H1 (cell line): ENCODE measurements at regions not wholly inside any gene's neighbourhood (a gene's known extent, or its start where the extent isn't known, plus 50 kb on each side); places are given as distances from the start of the nearest gene placed in this dataset.

Experiments used
- CTCF ChIA-PET: fragments of 300-600 bp; sonication (Branson Sonifier 250); formaldehyde crosslinking; loops from one replicate; lab custom pipeline; 2021; ENCODE audit not compliant: partially characterized antibody; lab: Charles Lee
- POLR2A ChIA-PET: fragments of 300-600 bp; sonication (Branson Sonifier 250); formaldehyde crosslinking; loops from one replicate; lab custom pipeline; 2021; ENCODE audit warnings: inconsistent platforms; ENCODE audit not compliant: partially characterized antibody; lab: Charles Lee
- DNase-seq, 2 experiments: peaks; one replicate each; pipeline versions ENCODE4 v3.0.0 to v3.0.0-alpha.2; 2010 to 2022; ENCODE audit warnings: low spot score in 2 of 2, low read depth in 1 of 2, mixed read lengths in 1 of 2
- FAIRE-seq: peaks from 2 replicates; lab custom pipeline; 2011; peaks lifted over from hg19 to GRCh38; lab: Jason Lieb, UNC
- H2AFZ ChIP-seq: 2 replicates; pipeline ENCODE4 v1.8.1; 2012; ENCODE audit warnings: low read length, inconsistent platforms
- H2AK5ac ChIP-seq: 2 replicates; pipeline ENCODE4 v1.6.1; 2013; ENCODE audit warnings: low read depth, low read length
- H2BK120ac ChIP-seq: replicated peaks from 2 replicates; pipeline ENCODE3; 2013; ENCODE audit warnings: low read depth, low read length, inconsistent platforms
- H2BK12ac ChIP-seq: 2 replicates; pipeline ENCODE4 v1.6.1; 2013; ENCODE audit warnings: low read depth, low read length
- H2BK15ac ChIP-seq: 2 replicates; pipeline ENCODE4 v1.6.1; 2013; ENCODE audit warnings: low read length
- H2BK20ac ChIP-seq: 2 replicates; pipeline ENCODE4 v1.6.1; 2013; ENCODE audit warnings: low read length
- H2BK5ac ChIP-seq: 2 replicates; pipeline ENCODE4 v1.6.1; 2013; ENCODE audit warnings: low read depth, low read length
- H3K14ac ChIP-seq: 2 replicates; pipeline ENCODE4 v1.6.1; 2013; ENCODE audit warnings: inconsistent platforms; ENCODE audit not compliant: insufficient read length
- H3K18ac ChIP-seq: 2 replicates; pipeline ENCODE4 v1.6.1; 2013; ENCODE audit warnings: low read length; ENCODE audit errors: extremely low read depth
- H3K23ac ChIP-seq: 2 replicates; pipeline ENCODE4 v1.6.1; 2013; ENCODE audit warnings: inconsistent platforms; ENCODE audit not compliant: insufficient read length
- H3K23me2 ChIP-seq: 2 replicates; pipeline ENCODE4 v1.6.1; 2013; ENCODE audit warnings: low read depth, low read length
- H3K27ac ChIP-seq: 2 replicates; pipeline ENCODE4 v1.6.1; 2011; ENCODE audit warnings: low read depth, low read length, inconsistent platforms
- H3K27me3 ChIP-seq, 4 experiments: replicated peaks in 1 of 4; 1 replicate in 1 of 4; 2 replicates in 3 of 4; pipeline versions ENCODE4 v1.6.1 to v1.8.1; 2011 to 2013; ENCODE audit warnings: low read length in 3 of 4, mild to moderate bottlenecking in 3 of 4, inconsistent platforms in 2 of 4, mixed read lengths in 2 of 4, moderate library complexity in 1 of 4; ENCODE audit not compliant: control insufficient read depth in 3 of 4, insufficient read depth in 3 of 4; ENCODE audit errors: extremely low read depth in 1 of 4
- H3K36me3 ChIP-seq, 4 experiments: 2 replicates each; pipeline versions ENCODE4 v1.6.1 to v1.8.1; 2011 to 2013; ENCODE audit warnings: mild to moderate bottlenecking in 4 of 4, low read length in 3 of 4, moderate library complexity in 2 of 4, control low read depth in 1 of 4, inconsistent platforms in 1 of 4; ENCODE audit not compliant: insufficient read depth in 4 of 4, control insufficient read depth in 2 of 4
- H3K4ac ChIP-seq: replicated peaks from 2 replicates; pipeline ENCODE3; 2013; ENCODE audit warnings: low read length, low read depth, mixed read lengths, inconsistent platforms; ENCODE audit not compliant: insufficient read length
- H3K4me1 ChIP-seq, 4 experiments: replicated peaks in 1 of 4; 1 replicate in 1 of 4; 2 replicates in 3 of 4; pipeline versions ENCODE4 v1.6.1 to v1.8.1; 2011 to 2013; ENCODE audit warnings: low read length in 3 of 4, inconsistent platforms in 2 of 4, mixed read lengths in 1 of 4; ENCODE audit not compliant: insufficient read depth in 4 of 4, control insufficient read depth in 3 of 4
- H3K4me2 ChIP-seq, 2 experiments: 2 replicates each; pipeline versions ENCODE4 v1.6.1 to v1.8.1; 2011 to 2013; ENCODE audit warnings: low read depth in 2 of 2, low read length in 2 of 2, control low read depth in 1 of 2, inconsistent platforms in 1 of 2, mild to moderate bottlenecking in 1 of 2; ENCODE audit not compliant: insufficient read depth in 1 of 2
- H3K4me3 ChIP-seq, 4 experiments: fragments of 200-600, 300-600 bp in 1 of 4; sonication (generic), shearing (Covaris generic), sonication (Bioruptor Twin) in 1 of 4; 2 replicates each; pipeline versions ENCODE4 v1.5.1 to v1.8.1; 2011 to 2016; ENCODE audit warnings: low read length in 4 of 4, low read depth in 3 of 4, control low read depth in 2 of 4, inconsistent platforms in 2 of 4, mild to moderate bottlenecking in 2 of 4, mixed read lengths in 1 of 4, moderate library complexity in 1 of 4; ENCODE audit not compliant: insufficient read depth in 2 of 4; ENCODE audit errors: extremely low read depth in 1 of 4
- H3K56ac ChIP-seq: replicated peaks from 2 replicates; pipeline ENCODE3; 2013; ENCODE audit warnings: low read depth, mild to moderate bottlenecking, mixed read lengths, low read length, inconsistent platforms; ENCODE audit not compliant: insufficient read length
- H3K79me1 ChIP-seq: 2 replicates; pipeline ENCODE4 v1.6.1; 2013; ENCODE audit warnings: low read depth, low read length, control low read depth
- H3K79me2 ChIP-seq, 2 experiments: 2 replicates each; pipeline versions ENCODE4 v1.6.1 to v1.8.1; 2012 to 2013; ENCODE audit warnings: low read length in 2 of 2, mild to moderate bottlenecking in 2 of 2, inconsistent platforms in 1 of 2; ENCODE audit not compliant: insufficient read depth in 2 of 2, control insufficient read depth in 1 of 2
- H3K9ac ChIP-seq, 4 experiments: replicated peaks in 1 of 4; 1 replicate in 1 of 4; 2 replicates in 3 of 4; pipeline versions ENCODE4 v1.6.1 to v1.8.1; 2011 to 2013; ENCODE audit warnings: low read depth in 3 of 4, low read length in 3 of 4, control low read depth in 2 of 4, mild to moderate bottlenecking in 2 of 4, moderate library complexity in 2 of 4, inconsistent platforms in 1 of 4; ENCODE audit errors: extremely low read depth in 1 of 4
- H3K9me3 ChIP-seq, 2 experiments: 2 replicates each; pipeline versions ENCODE4 v1.6.1 to v1.8.1; 2012 to 2013; ENCODE audit warnings: mild to moderate bottlenecking in 2 of 2, moderate library complexity in 2 of 2, control low read depth in 1 of 2, inconsistent platforms in 1 of 2, low read depth in 1 of 2, low read length in 1 of 2, mixed read lengths in 1 of 2; ENCODE audit not compliant: insufficient read depth in 2 of 2
- H4K20me1 ChIP-seq, 2 experiments: replicated peaks in 1 of 2; 2 replicates each; pipeline versions ENCODE3 to v1.8.1; 2011 to 2013; ENCODE audit warnings: inconsistent platforms in 2 of 2, low read length in 2 of 2, mild to moderate bottlenecking in 1 of 2; ENCODE audit not compliant: insufficient read depth in 2 of 2, control insufficient read depth in 1 of 2
- H4K5ac ChIP-seq: 2 replicates; pipeline ENCODE4 v1.6.1; 2013; ENCODE audit warnings: low read length, low read depth, mixed read lengths, inconsistent platforms; ENCODE audit not compliant: insufficient read length
- H4K8ac ChIP-seq: 2 replicates; pipeline ENCODE4 v1.8.0; 2013; ENCODE audit warnings: mild to moderate bottlenecking, moderate library complexity, low read length, inconsistent platforms; ENCODE audit not compliant: insufficient read depth; ENCODE audit errors: extremely low read depth
- H4K91ac ChIP-seq: replicated peaks from 2 replicates; pipeline ENCODE3; 2013; ENCODE audit warnings: low read length, mixed read lengths, inconsistent platforms; ENCODE audit not compliant: insufficient read length
- CTBP2 ChIP-seq: IDR thresholded peaks from 2 replicates; pipeline ENCODE4 v1.7.0; 2011; ENCODE audit warnings: borderline replicate concordance, mild to moderate bottlenecking, moderate library complexity, mixed read lengths, low read length; ENCODE audit not compliant: insufficient read depth, insufficient read length
- EZH2 ChIP-seq: fragments of 200-600 bp; sonication (generic); IDR thresholded peaks from 2 replicates; pipeline ENCODE4 v1.7.1; 2012; ENCODE audit warnings: low read depth, mild to moderate bottlenecking, moderate library complexity, low read length, inconsistent platforms; ENCODE audit not compliant: severe bottlenecking
- GABPA ChIP-seq: IDR thresholded peaks from 2 replicates; pipeline ENCODE4 v1.6.1; 2011; ENCODE audit warnings: mild to moderate bottlenecking, low read length, moderate library complexity, borderline replicate concordance; ENCODE audit not compliant: insufficient read depth
- KDM4A ChIP-seq: IDR thresholded peaks from one replicate; pipeline ENCODE4 v1.7.1; 2012; ENCODE audit warnings: low read depth, mild to moderate bottlenecking, moderate library complexity, low read length, inconsistent platforms; ENCODE audit not compliant: severe bottlenecking
- MAX ChIP-seq: IDR thresholded peaks from 2 replicates; pipeline ENCODE4 v1.6.1; 2012; ENCODE audit warnings: inconsistent platforms
- POU5F1 ChIP-seq: IDR thresholded peaks from 2 replicates; pipeline ENCODE4 v1.6.1; 2011; ENCODE audit warnings: low read depth, mild to moderate bottlenecking, low read length, moderate library complexity
- TAF1 ChIP-seq: IDR thresholded peaks from 2 replicates; pipeline ENCODE4 v1.6.1; 2011; ENCODE audit warnings: mild to moderate bottlenecking, low read depth, low read length
- WGBS, 2 experiments: shearing (Covaris generic) in 1 of 2; methylation state at CpG; one replicate each; pipeline versions ENCODE4 v1.1.6 to v1.1.7; 2013 to 2015; ENCODE audit warnings: low lambda C conversion rate in 2 of 2, mixed read lengths in 2 of 2, inconsistent platforms in 1 of 2, low coverage in 1 of 2, missing lambda C conversion rate in 1 of 2; ENCODE audit not compliant: insufficient replicate concordance in 2 of 2, insufficient coverage in 1 of 2, insufficient read length in 1 of 2; ENCODE audit errors: extremely low coverage in 1 of 2, missing lambda C conversion rate in 1 of 2; 5-methylcytosine and 5-hydroxymethylcytosine counted together
- TF ChIP-seq, protein P1 (sequence below), 3 experiments: IDR thresholded peaks; 1 replicate in 2 of 3; 2 replicates in 1 of 3; pipeline versions ENCODE4 v1.5.1 to v1.6.1; 2011; ENCODE audit warnings: low read length in 3 of 3, mild to moderate bottlenecking in 3 of 3, inconsistent platforms in 2 of 3, low read depth in 1 of 3, moderate library complexity in 1 of 3; ENCODE audit not compliant: insufficient read depth in 1 of 3; ENCODE audit errors: control extremely low read depth in 1 of 3

DNA sequence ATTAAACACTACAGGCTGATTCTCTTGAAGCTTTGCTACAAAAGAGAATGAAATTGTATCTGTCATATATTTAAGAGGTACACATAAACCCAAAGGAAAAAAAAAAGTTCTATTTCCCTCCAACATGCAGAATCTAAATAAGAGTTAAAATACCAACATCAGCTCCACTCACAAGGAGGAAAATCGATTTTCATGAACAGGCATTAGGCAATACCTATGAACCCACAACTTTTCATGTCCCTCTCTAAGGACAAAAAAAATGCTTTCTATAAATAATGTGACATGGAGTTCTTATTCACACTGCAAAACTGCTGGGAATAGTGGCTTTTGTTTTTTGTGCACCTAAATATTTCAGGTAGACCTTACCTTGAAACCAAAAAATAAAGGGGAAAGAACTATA lies 192.5 kb downstream of the KLF12 start:
- H3K18ac ChIP-seq, result no peak overlapping the region
- no peak for TF ChIP-seq GABPA
- TF ChIP-seq EZH2, result no peak
- no peak for TF ChIP-seq POU5F1
- no peak for TF ChIP-seq KDM4A
- TF ChIP-seq, protein P1, sequence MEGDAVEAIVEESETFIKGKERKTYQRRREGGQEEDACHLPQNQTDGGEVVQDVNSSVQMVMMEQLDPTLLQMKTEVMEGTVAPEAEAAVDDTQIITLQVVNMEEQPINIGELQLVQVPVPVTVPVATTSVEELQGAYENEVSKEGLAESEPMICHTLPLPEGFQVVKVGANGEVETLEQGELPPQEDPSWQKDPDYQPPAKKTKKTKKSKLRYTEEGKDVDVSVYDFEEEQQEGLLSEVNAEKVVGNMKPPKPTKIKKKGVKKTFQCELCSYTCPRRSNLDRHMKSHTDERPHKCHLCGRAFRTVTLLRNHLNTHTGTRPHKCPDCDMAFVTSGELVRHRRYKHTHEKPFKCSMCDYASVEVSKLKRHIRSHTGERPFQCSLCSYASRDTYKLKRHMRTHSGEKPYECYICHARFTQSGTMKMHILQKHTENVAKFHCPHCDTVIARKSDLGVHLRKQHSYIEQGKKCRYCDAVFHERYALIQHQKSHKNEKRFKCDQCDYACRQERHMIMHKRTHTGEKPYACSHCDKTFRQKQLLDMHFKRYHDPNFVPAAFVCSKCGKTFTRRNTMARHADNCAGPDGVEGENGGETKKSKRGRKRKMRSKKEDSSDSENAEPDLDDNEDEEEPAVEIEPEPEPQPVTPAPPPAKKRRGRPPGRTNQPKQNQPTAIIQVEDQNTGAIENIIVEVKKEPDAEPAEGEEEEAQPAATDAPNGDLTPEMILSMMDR (IDR thresholded peaks at IDR 0.05; ENCODE audit: control extremely low read depth in 1 of 3, insufficient read depth in 1 of 3, low read depth in 1 of 3, low read length in 3 of 3), result no peak
- no peak for TF ChIP-seq MAX
- no peak for TF ChIP-seq TAF1
- no peak for TF ChIP-seq CTBP2
- CTCF ChIA-PET, result no interaction called here

More for the DNA sequence above, 192.5 kb downstream of the KLF12 start:
- no peak overlapping the region for H2BK20ac ChIP-seq
- H3K79me1 ChIP-seq, result no peaks in the 10 kb centered on the region
- WGBS, 2 experiments, result 83% methylated on average over 1 of the region's 1 CpG; no CpG with 5 or more reads in 1 of the 2 experiments
- H2BK12ac ChIP-seq, result no peak overlapping the region
- H2AK5ac ChIP-seq, result no peak overlapping the region
- no peak overlapping the region for H2BK5ac ChIP-seq
- H3K79me2 ChIP-seq, result no peaks in the 10 kb centered on the region
- H4K20me1 ChIP-seq, result no peaks in the 10 kb centered on the region
- H3K4ac ChIP-seq, result no peak overlapping the region
- H2BK120ac ChIP-seq, result no peak overlapping the region
- no peak overlapping the region for H4K5ac ChIP-seq
- H2BK15ac ChIP-seq, result no peak overlapping the region
- H3K4me1 ChIP-seq, result peaks cover 3 to 15% (median 12%) of the 10 kb centered on the region in 4 experiments; a peak in 5 of 7 replicates
- H3K9ac ChIP-seq, result no peak overlapping the region
- POLR2A ChIA-PET, result no interaction called here
- H3K56ac ChIP-seq, result no peak overlapping the region
- H3K36me3 ChIP-seq, result no peaks in the 10 kb centered on the region
- H4K91ac ChIP-seq, result no peak overlapping the region
- FAIRE-seq (no peak), DNase-seq (no peak)
- H3K27ac ChIP-seq, result no peak overlapping the region
- no peak overlapping the region for H3K23ac ChIP-seq
- H3K4me2 ChIP-seq, result no peak overlapping the region
- no peaks in the 10 kb centered on the region for H3K9me3 ChIP-seq
- no peak overlapping the region for H3K4me3 ChIP-seq
- H3K14ac ChIP-seq, result no peak overlapping the region
- no peaks in the 10 kb centered on the region for H3K23me2 ChIP-seq
- no peak overlapping the region for H4K8ac ChIP-seq
- no peaks in the 10 kb centered on the region for H3K27me3 ChIP-seq
- no peak overlapping the region for H2AFZ ChIP-seq
